ENCODE measurements at regions not wholly inside any gene's neighbourhood (a gene's known extent, or its start where the extent isn't known, plus 50 kb on each side); places are given as distances from the start of the nearest gene placed in this dataset.

GRCh38 chr6:53446151-53446550 is 97.4 kb upstream of the ELOVL5 start:
- H3K4me3 ChIP-seq (ENCODE audit: low read depth, low read length) = no peak overlapping the region
- no peaks in the 10 kb centered on the region for H3K27me3 ChIP-seq (ENCODE audit: control insufficient read depth, insufficient read depth, low read length)
- H3K27ac ChIP-seq (ENCODE audit: low read depth, low read length) = no peak overlapping the region
- no peaks in the 10 kb centered on the region for H3K9me3 ChIP-seq (ENCODE audit: control insufficient read depth, insufficient read depth, low read length)
- no peak for DNase-seq (ENCODE audit: low read depth in 4 of 6, low spot score in 6 of 6)
- WGBS (ENCODE audit: insufficient coverage) = 100% methylated on average over 1 of the region's 2 CpGs
- no peaks in the 10 kb centered on the region for H3K36me3 ChIP-seq (ENCODE audit: control insufficient read depth, insufficient read depth, low read length)
- no peaks in the 10 kb centered on the region for H3K4me1 ChIP-seq (ENCODE audit: control insufficient read depth, insufficient read depth, low read length)

- 92% methylated on average over 2 of the region's 3 CpGs for WGBS (ENCODE audit: insufficient coverage)
Observed at GRCh38 chr6:53441761-53442160, 93.0 kb upstream of the ELOVL5 start.

GRCh38 chr6:53441035-53441493 is 92.3 kb upstream of the ELOVL5 start:
- Histone ChIP-seq H3K9me3 (ENCODE audit: control insufficient read depth, insufficient read depth, low read length) (no peaks in the 10 kb centered on the region), H3K4me3 (ENCODE audit: low read depth, low read length) (no peak overlapping the region), H3K4me1 (ENCODE audit: control insufficient read depth, insufficient read depth, low read length) (no peaks in the 10 kb centered on the region), H3K36me3 (ENCODE audit: control insufficient read depth, insufficient read depth, low read length) (no peaks in the 10 kb centered on the region), H3K27me3 (ENCODE audit: control insufficient read depth, insufficient read depth, low read length) (no peaks in the 10 kb centered on the region), H3K27ac (ENCODE audit: low read depth, low read length) (no peak overlapping the region)
- WGBS (ENCODE audit: insufficient coverage) = no CpG with 5 or more reads among the region's 1 CpG
- DNase-seq (ENCODE audit: low read depth in 4 of 6, low spot score in 6 of 6) = peak in 2 of 6 donors; percentile 48 to 53

More at GRCh38 chr6:53441761-53442160, 93.0 kb upstream of the ELOVL5 start:
- Histone ChIP-seq H3K4me1 (ENCODE audit: control insufficient read depth, insufficient read depth, low read length) (no peaks in the 10 kb centered on the region), H3K27me3 (ENCODE audit: control insufficient read depth, insufficient read depth, low read length) (no peaks in the 10 kb centered on the region), H3K9me3 (ENCODE audit: control insufficient read depth, insufficient read depth, low read length) (no peaks in the 10 kb centered on the region), H3K36me3 (ENCODE audit: control insufficient read depth, insufficient read depth, low read length) (no peaks in the 10 kb centered on the region), H3K27ac (ENCODE audit: low read depth, low read length) (no peak overlapping the region), H3K4me3 (ENCODE audit: low read depth, low read length) (no peak overlapping the region)
- DNase-seq (ENCODE audit: low read depth in 4 of 6, low spot score in 6 of 6) = no peak

- no peak overlapping the region for H3K4me3 ChIP-seq (ENCODE audit: low read depth, low read length)
- no peaks in the 10 kb centered on the region for H3K4me1 ChIP-seq (ENCODE audit: control insufficient read depth, insufficient read depth, low read length)
- no peak overlapping the region for H3K27ac ChIP-seq (ENCODE audit: low read depth, low read length)
- WGBS (ENCODE audit: insufficient coverage) = no CpG with 5 or more reads among the region's 3 CpGs
- H3K36me3 ChIP-seq (ENCODE audit: control insufficient read depth, insufficient read depth, low read length) = no peaks in the 10 kb centered on the region
- no peaks in the 10 kb centered on the region for H3K9me3 ChIP-seq (ENCODE audit: control insufficient read depth, insufficient read depth, low read length)
- no peak for DNase-seq (ENCODE audit: low read depth in 4 of 6, low spot score in 6 of 6)
- H3K27me3 ChIP-seq (ENCODE audit: control insufficient read depth, insufficient read depth, low read length) = no peaks in the 10 kb centered on the region
Observed at GRCh38 chr6:53440336-53440945, 91.7 kb upstream of the ELOVL5 start.

GRCh38 chr6:53439556-53439955 is 90.8 kb upstream of the ELOVL5 start:
- no peaks in the 10 kb centered on the region for H3K36me3 ChIP-seq (ENCODE audit: control insufficient read depth, insufficient read depth, low read length)
- no peaks in the 10 kb centered on the region for H3K27me3 ChIP-seq (ENCODE audit: control insufficient read depth, insufficient read depth, low read length)
- no peak overlapping the region for H3K27ac ChIP-seq (ENCODE audit: low read depth, low read length)
- peak in 1 of 6 donors; percentile 23 for DNase-seq (ENCODE audit: low read depth in 4 of 6, low spot score in 6 of 6)
- no peaks in the 10 kb centered on the region for H3K4me1 ChIP-seq (ENCODE audit: control insufficient read depth, insufficient read depth, low read length)
- no peak overlapping the region for H3K4me3 ChIP-seq (ENCODE audit: low read depth, low read length)
- no peaks in the 10 kb centered on the region for H3K9me3 ChIP-seq (ENCODE audit: control insufficient read depth, insufficient read depth, low read length)

- peak in 4 of 6 donors; percentile 9 to 51 (median 29) for DNase-seq (ENCODE audit: low read depth in 4 of 6, low spot score in 6 of 6)
- Histone ChIP-seq H3K4me1 (ENCODE audit: control insufficient read depth, insufficient read depth, low read length) (no peaks in the 10 kb centered on the region), H3K27me3 (ENCODE audit: control insufficient read depth, insufficient read depth, low read length) (no peaks in the 10 kb centered on the region), H3K27ac (ENCODE audit: low read depth, low read length) (peak overlapping the region; percentile 6), H3K9me3 (ENCODE audit: control insufficient read depth, insufficient read depth, low read length) (no peaks in the 10 kb centered on the region), H3K36me3 (ENCODE audit: control insufficient read depth, insufficient read depth, low read length) (no peaks in the 10 kb centered on the region), H3K4me3 (ENCODE audit: low read depth, low read length) (no peak overlapping the region)
- 20% methylated on average over 3 of the region's 5 CpGs for WGBS (ENCODE audit: insufficient coverage)
Observed at GRCh38 chr6:53437557-53438202, 88.9 kb upstream of the ELOVL5 start.

- Histone ChIP-seq H3K27me3 (ENCODE audit: control insufficient read depth, insufficient read depth, low read length) (no peaks in the 10 kb centered on the region), H3K4me3 (ENCODE audit: low read depth, low read length) (no peak overlapping the region), H3K36me3 (ENCODE audit: control insufficient read depth, insufficient read depth, low read length) (no peaks in the 10 kb centered on the region), H3K4me1 (ENCODE audit: control insufficient read depth, insufficient read depth, low read length) (no peaks in the 10 kb centered on the region), H3K27ac (ENCODE audit: low read depth, low read length) (peak overlapping the region; percentile 6), H3K9me3 (ENCODE audit: control insufficient read depth, insufficient read depth, low read length) (no peaks in the 10 kb centered on the region)
- DNase-seq (ENCODE audit: low read depth in 4 of 6, low spot score in 6 of 6) = no peak
- 66% methylated on average over 3 of the region's 7 CpGs for WGBS (ENCODE audit: insufficient coverage)
Observed at GRCh38 chr6:53436526-53437303, 88.0 kb upstream of the ELOVL5 start.

GRCh38 chr6:53433951-53434285 is 85.2 kb upstream of the ELOVL5 start:
- no CpG with 5 or more reads among the region's 2 CpGs for WGBS (ENCODE audit: insufficient coverage)
- Histone ChIP-seq H3K4me1 (ENCODE audit: control insufficient read depth, insufficient read depth, low read length) (no peaks in the 10 kb centered on the region), H3K27ac (ENCODE audit: low read depth, low read length) (no peak overlapping the region), H3K27me3 (ENCODE audit: control insufficient read depth, insufficient read depth, low read length) (no peaks in the 10 kb centered on the region), H3K9me3 (ENCODE audit: control insufficient read depth, insufficient read depth, low read length) (no peaks in the 10 kb centered on the region), H3K36me3 (ENCODE audit: control insufficient read depth, insufficient read depth, low read length) (no peaks in the 10 kb centered on the region), H3K4me3 (ENCODE audit: low read depth, low read length) (no peak overlapping the region)
- no peak for DNase-seq (ENCODE audit: low read depth in 4 of 6, low spot score in 6 of 6)

- Histone ChIP-seq H3K4me1 (ENCODE audit: control insufficient read depth, insufficient read depth, low read length) (no peaks in the 10 kb centered on the region), H3K27me3 (ENCODE audit: control insufficient read depth, insufficient read depth, low read length) (no peaks in the 10 kb centered on the region), H3K9me3 (ENCODE audit: control insufficient read depth, insufficient read depth, low read length) (no peaks in the 10 kb centered on the region), H3K36me3 (ENCODE audit: control insufficient read depth, insufficient read depth, low read length) (no peaks in the 10 kb centered on the region), H3K4me3 (ENCODE audit: low read depth, low read length) (no peak overlapping the region), H3K27ac (ENCODE audit: low read depth, low read length) (no peak overlapping the region)
- DNase-seq (ENCODE audit: low read depth in 4 of 6, low spot score in 6 of 6) = no peak
- 80% methylated on average over 1 of the region's 4 CpGs for WGBS (ENCODE audit: insufficient coverage)
Observed at GRCh38 chr6:53433261-53433950, 84.7 kb upstream of the ELOVL5 start.

Data from spinal cord (tissue), 9 donors.